ENCODE measurements at regions not wholly inside any gene's neighbourhood (a gene's known extent, or its start where the extent isn't known, plus 50 kb on each side); places are given as distances from the start of the nearest gene placed in this dataset.

GRCh38 chr2:180473456-180473855 lies 466.4 kb upstream of the CWC22 start:
- H3K27ac ChIP-seq = no peak overlapping the region
- no peak for TF ChIP-seq ZFX (IDR thresholded peaks at IDR 0.05)
- no peak for TF ChIP-seq CTCF (conservative IDR thresholded peaks at IDR 0.05)

- H3K27ac ChIP-seq = no peak overlapping the region
- TF ChIP-seq ZFX (IDR thresholded peaks at IDR 0.05) (no peak), CTCF (conservative IDR thresholded peaks at IDR 0.05) (no peak)
These were observed 465.0 kb upstream of the CWC22 start for GRCh38 chr2:180472133-180472532.

- no peak overlapping the region for H3K27ac ChIP-seq
- TF ChIP-seq ZFX (IDR thresholded peaks at IDR 0.05) = no peak
- TF ChIP-seq CTCF (conservative IDR thresholded peaks at IDR 0.05) = no peak
These were observed 456.5 kb upstream of the CWC22 start for GRCh38 chr2:180463608-180464007.

GRCh38 chr2:180461761-180462160 lies 454.7 kb upstream of the CWC22 start:
- TF ChIP-seq CTCF (conservative IDR thresholded peaks at IDR 0.05) (no peak), ZFX (IDR thresholded peaks at IDR 0.05) (no peak)
- no peak overlapping the region for H3K27ac ChIP-seq

GRCh38 chr2:180456801-180457200 lies 449.7 kb upstream of the CWC22 start:
- TF ChIP-seq ZFX (IDR thresholded peaks at IDR 0.05) = no peak

GRCh38 chr2:180450841-180451240 lies 443.7 kb upstream of the CWC22 start:
- TF ChIP-seq ZFX (IDR thresholded peaks at IDR 0.05) = no peak
- TF ChIP-seq CTCF (conservative IDR thresholded peaks at IDR 0.05) = no peak

More at GRCh38 chr2:180456801-180457200, 449.7 kb upstream of the CWC22 start:
- H3K27ac ChIP-seq = no peak overlapping the region

GRCh38 chr2:180449171-180449915 lies 442.2 kb upstream of the CWC22 start:
- no peak overlapping the region for H3K27ac ChIP-seq
- TF ChIP-seq ZFX (IDR thresholded peaks at IDR 0.05) (no peak), CTCF (conservative IDR thresholded peaks at IDR 0.05) (no peak)

More at GRCh38 chr2:180450841-180451240, 443.7 kb upstream of the CWC22 start:
- no peak overlapping the region for H3K27ac ChIP-seq

GRCh38 chr2:180446492-180446891 lies 439.4 kb upstream of the CWC22 start:
- no peak for TF ChIP-seq CTCF (conservative IDR thresholded peaks at IDR 0.05)
- no peak for TF ChIP-seq ZFX (IDR thresholded peaks at IDR 0.05)

More at GRCh38 chr2:180446492-180446891, 439.4 kb upstream of the CWC22 start:
- H3K27ac ChIP-seq = no peak overlapping the region

All from C4-2B (cell line).